B cell (primary cell): ENCODE measurements at regions not wholly inside any gene's neighbourhood (a gene's known extent, or its start where the extent isn't known, plus 50 kb on each side); places are given as distances from the start of the nearest gene placed in this dataset.

Source experiments
- ATAC-seq: fragments of 200-7000 bp; cut with Tn5 transposase; one replicate; pipeline ENCODE4 v1.10.0; 2021; ENCODE audit warnings: low read depth, mild to moderate bottlenecking, moderate number of reproducible peaks, moderate library complexity
- CTCF ChIA-PET: fragments of 350-600 bp; sonication (Branson Sonifier 250); formaldehyde crosslinking; loops from one replicate; lab custom pipeline; 2021; ENCODE audit warnings: antibody characterized with exemption, inconsistent platforms; lab: Charles Lee
- POLR2A ChIA-PET: fragments of 350-600 bp; sonication (Branson Sonifier 250); formaldehyde crosslinking; loops from one replicate; lab custom pipeline; 2021; ENCODE audit warnings: antibody characterized with exemption; lab: Charles Lee
- DNase-seq: peaks from one replicate; pipeline ENCODE4 v3.0.0; 2013
- H2AFZ ChIP-seq: 2 replicates; pipeline ENCODE4 v1.6.1; 2012; ENCODE audit warnings: mild to moderate bottlenecking, low read depth, low read length; ENCODE audit not compliant: insufficient read depth, poor library complexity, severe bottlenecking
- H3K27ac ChIP-seq, 2 donors: 1 replicate in 1 of 2; 2 replicates in 1 of 2; pipeline ENCODE4 v1.5.1; 2012 to 2013; ENCODE audit warnings: low read length in 2 of 2, mild to moderate bottlenecking in 2 of 2, moderate library complexity in 1 of 2
- H3K27me3 ChIP-seq, 4 experiments: fragments of 200-600 bp in 1 of 4; sonication (generic) in 1 of 4; replicated peaks in 1 of 4; 1 replicate in 2 of 4; 2 replicates in 2 of 4; pipeline versions ENCODE4 v1.6.1 to v1.7.0; 2013 to 2016; ENCODE audit warnings: low read length in 3 of 4, mild to moderate bottlenecking in 2 of 4, mixed read lengths in 1 of 4, moderate library complexity in 1 of 4; ENCODE audit not compliant: insufficient read depth in 4 of 4, control insufficient read depth in 3 of 4; ENCODE audit errors: control extremely low read depth in 1 of 4
- H3K36me3 ChIP-seq, 2 experiments: replicated peaks in 1 of 2; 1 replicate in 1 of 2; 2 replicates in 1 of 2; pipeline versions ENCODE4 v1.6.1 to v1.7.1; 2013; ENCODE audit warnings: low read length in 1 of 2; ENCODE audit not compliant: insufficient read depth in 2 of 2, control insufficient read depth in 1 of 2; ENCODE audit errors: control extremely low read depth in 1 of 2, extremely low read depth in 1 of 2
- H3K4me1 ChIP-seq, 2 donors: fragments of 200-600 bp in 1 of 2; sonication (generic) in 1 of 2; 1 replicate in 1 of 2; 2 replicates in 1 of 2; pipeline versions ENCODE4 v1.5.1 to v1.6.1; 2013 to 2017; ENCODE audit warnings: low read length in 2 of 2; ENCODE audit not compliant: control insufficient read depth in 2 of 2, insufficient read depth in 2 of 2
- H3K4me2 ChIP-seq: replicated peaks from 2 replicates; pipeline ENCODE3; 2012; ENCODE audit warnings: mild to moderate bottlenecking, low read depth, low read length; ENCODE audit not compliant: poor library complexity, severe bottlenecking
- H3K4me3 ChIP-seq, 5 experiments: fragments of 200-600 bp in 1 of 5; sonication (generic) in 1 of 5; 1 replicate in 3 of 5; 2 replicates in 2 of 5; pipeline versions ENCODE4 v1.5.1 to v1.7.0; 2011 to 2016; ENCODE audit warnings: low read length in 4 of 5, mild to moderate bottlenecking in 4 of 5, low read depth in 2 of 5, control low read depth in 1 of 5, moderate library complexity in 1 of 5; ENCODE audit not compliant: insufficient read depth in 1 of 5; ENCODE audit errors: control extremely low read depth in 1 of 5, extremely low read depth in 1 of 5
- H3K79me2 ChIP-seq: fragments of 200-600 bp; sonication (generic); one replicate; pipeline ENCODE4 v1.6.0; 2016; ENCODE audit warnings: low read length; ENCODE audit not compliant: control insufficient read depth, insufficient read depth
- H3K9ac ChIP-seq: fragments of 200-600 bp; sonication (generic); 2 replicates; pipeline ENCODE4 v1.6.1; 2017; ENCODE audit warnings: mild to moderate bottlenecking, low read length, moderate library complexity
- H3K9me3 ChIP-seq, 3 donors: one replicate each; pipeline versions ENCODE4 v1.6.1 to v1.7.1; 2013; ENCODE audit warnings: low read length in 2 of 3; ENCODE audit not compliant: control insufficient read depth in 2 of 3, insufficient read depth in 1 of 3; ENCODE audit errors: control extremely low read depth in 1 of 3
- H4K20me1 ChIP-seq: 2 replicates; pipeline ENCODE4 v1.6.0; 2012; ENCODE audit warnings: mild to moderate bottlenecking, low read length; ENCODE audit not compliant: insufficient read depth, control insufficient read depth, poor library complexity, severe bottlenecking
- H3K27ac Mint-ChIP-seq: one replicate; pipeline ENCODE4 v1.8.0; 2021; ENCODE audit warnings: mixed read lengths
- H3K27me3 Mint-ChIP-seq: one replicate; pipeline ENCODE4 v1.8.0; 2021; ENCODE audit warnings: mixed read lengths
- H3K4me1 Mint-ChIP-seq: one replicate; pipeline ENCODE4 v1.8.0; 2021; ENCODE audit warnings: mixed read lengths
- H3K4me3 Mint-ChIP-seq: one replicate; pipeline ENCODE4 v1.8.0; 2021; ENCODE audit warnings: mixed read lengths
- H3K9me3 Mint-ChIP-seq: one replicate; pipeline ENCODE4 v1.8.0; 2022; ENCODE audit warnings: mixed read lengths; ENCODE audit not compliant: insufficient read depth
- EZH2 ChIP-seq: IDR thresholded peaks from 2 replicates; pipeline ENCODE4 v1.6.1; 2012; ENCODE audit warnings: borderline replicate concordance, low read depth, mild to moderate bottlenecking, moderate library complexity, low read length; ENCODE audit not compliant: insufficient read depth, poor library complexity, severe bottlenecking
- WGBS: methylation state at CpG from one replicate; pipeline ENCODE4 v1.1.5; 2013; ENCODE audit warnings: missing lambda C conversion rate; ENCODE audit not compliant: insufficient coverage; 5-methylcytosine and 5-hydroxymethylcytosine counted together
- intact Hi-C: fragments of 100-400 bp; cut with micrococcal nuclease; formaldehyde crosslinking; loops from one replicate; pipeline ENCODE4 v1.10.0; 2022
- TF ChIP-seq, protein P1 (sequence below): fragments of 200-600 bp; IDR thresholded peaks from one replicate; pipeline ENCODE4 v1.8.0; 2022; ENCODE audit warnings: antibody characterized with exemption, mild to moderate bottlenecking

DNA sequence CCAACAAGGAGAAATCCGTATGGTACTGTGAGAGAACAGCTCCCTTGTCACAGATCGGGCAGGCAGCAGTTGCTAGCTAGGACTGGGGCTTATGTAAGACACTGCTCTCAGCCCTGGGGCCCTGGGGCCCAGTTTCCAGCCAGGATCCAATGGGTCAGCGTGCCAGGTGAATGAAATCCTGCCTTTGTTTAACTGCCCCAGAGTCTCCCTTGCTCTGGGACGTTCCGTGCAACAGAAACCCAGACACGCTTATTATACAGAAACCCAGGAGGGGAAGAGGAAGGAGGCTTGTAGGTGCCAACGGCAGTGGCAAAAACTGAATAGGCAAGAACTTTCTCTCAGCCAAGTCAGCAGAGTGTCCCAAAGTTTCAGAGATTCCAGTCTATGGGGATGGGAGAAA lies 110.6 kb downstream of the DIO2 start:
- H3K4me1 Mint-ChIP-seq = no peaks in the 10 kb centered on the region
- no peak overlapping the region for H3K4me3 Mint-ChIP-seq
- no peak overlapping the region for H3K4me3 ChIP-seq
- no peaks in the 10 kb centered on the region for H3K27me3 ChIP-seq
- no peak overlapping the region for H3K27ac ChIP-seq
- no peaks in the 10 kb centered on the region for H3K4me1 ChIP-seq
- POLR2A ChIA-PET = no interaction called here
- H3K4me2 ChIP-seq = no peak overlapping the region
- intact Hi-C loops = no loop called here
- H3K27ac Mint-ChIP-seq = no peak overlapping the region
- H3K27me3 Mint-ChIP-seq = no peaks in the 10 kb centered on the region
- H4K20me1 ChIP-seq = no peaks in the 10 kb centered on the region
- H2AFZ ChIP-seq = no peak overlapping the region
- H3K9ac ChIP-seq = no peak overlapping the region
- WGBS = 83% methylated on average over 5 of the region's 7 CpGs
- H3K79me2 ChIP-seq = no peaks in the 10 kb centered on the region
- H3K36me3 ChIP-seq = no peaks in the 10 kb centered on the region
- CTCF ChIA-PET = no interaction called here
- TF ChIP-seq EZH2 = no peak
- TF ChIP-seq, protein P1, sequence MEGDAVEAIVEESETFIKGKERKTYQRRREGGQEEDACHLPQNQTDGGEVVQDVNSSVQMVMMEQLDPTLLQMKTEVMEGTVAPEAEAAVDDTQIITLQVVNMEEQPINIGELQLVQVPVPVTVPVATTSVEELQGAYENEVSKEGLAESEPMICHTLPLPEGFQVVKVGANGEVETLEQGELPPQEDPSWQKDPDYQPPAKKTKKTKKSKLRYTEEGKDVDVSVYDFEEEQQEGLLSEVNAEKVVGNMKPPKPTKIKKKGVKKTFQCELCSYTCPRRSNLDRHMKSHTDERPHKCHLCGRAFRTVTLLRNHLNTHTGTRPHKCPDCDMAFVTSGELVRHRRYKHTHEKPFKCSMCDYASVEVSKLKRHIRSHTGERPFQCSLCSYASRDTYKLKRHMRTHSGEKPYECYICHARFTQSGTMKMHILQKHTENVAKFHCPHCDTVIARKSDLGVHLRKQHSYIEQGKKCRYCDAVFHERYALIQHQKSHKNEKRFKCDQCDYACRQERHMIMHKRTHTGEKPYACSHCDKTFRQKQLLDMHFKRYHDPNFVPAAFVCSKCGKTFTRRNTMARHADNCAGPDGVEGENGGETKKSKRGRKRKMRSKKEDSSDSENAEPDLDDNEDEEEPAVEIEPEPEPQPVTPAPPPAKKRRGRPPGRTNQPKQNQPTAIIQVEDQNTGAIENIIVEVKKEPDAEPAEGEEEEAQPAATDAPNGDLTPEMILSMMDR = no peak
- no peak for ATAC-seq
- DNase-seq = no peak
- H3K9me3 ChIP-seq = peaks cover 0 to 7% (median 0%) of the 10 kb centered on the region in 3 donors
- peaks cover 5% of the 10 kb centered on the region for H3K9me3 Mint-ChIP-seq

- Mint-ChIP-seq H3K4me1 (no peaks in the 10 kb centered on the region), H3K27ac (no peak overlapping the region), H3K27me3 (no peaks in the 10 kb centered on the region), H3K4me3 (no peak overlapping the region), H3K9me3 (peaks cover 5% of the 10 kb centered on the region)
- Histone ChIP-seq H3K4me3 (no peak overlapping the region), H3K36me3 (no peaks in the 10 kb centered on the region), H4K20me1 (no peaks in the 10 kb centered on the region), H2AFZ (no peak overlapping the region), H3K27me3 (no peaks in the 10 kb centered on the region), H3K9ac (no peak overlapping the region), H3K27ac (no peak overlapping the region), H3K4me2 (no peak overlapping the region), H3K79me2 (no peaks in the 10 kb centered on the region), H3K9me3 (peaks cover 0 to 5% (median 0%) of the 10 kb centered on the region in 3 donors), H3K4me1 (no peaks in the 10 kb centered on the region)
- WGBS = 86% methylated on average over 1 of the region's 4 CpGs
- intact Hi-C loops = no loop called here
- DNase-seq = no peak
- ChIA-PET POLR2A (no interaction called here), CTCF (no interaction called here)
- ATAC-seq = no peak
- TF ChIP-seq EZH2 = no peak
- TF ChIP-seq, protein P1 = no peak
Observed at GRCh38 chr14:80095623-80096022, 115.7 kb downstream of the DIO2 start.
